ENCODE measurements at regions not wholly inside any gene's neighbourhood (a gene's known extent, or its start where the extent isn't known, plus 50 kb on each side); places are given as distances from the start of the nearest gene placed in this dataset.

DNA sequence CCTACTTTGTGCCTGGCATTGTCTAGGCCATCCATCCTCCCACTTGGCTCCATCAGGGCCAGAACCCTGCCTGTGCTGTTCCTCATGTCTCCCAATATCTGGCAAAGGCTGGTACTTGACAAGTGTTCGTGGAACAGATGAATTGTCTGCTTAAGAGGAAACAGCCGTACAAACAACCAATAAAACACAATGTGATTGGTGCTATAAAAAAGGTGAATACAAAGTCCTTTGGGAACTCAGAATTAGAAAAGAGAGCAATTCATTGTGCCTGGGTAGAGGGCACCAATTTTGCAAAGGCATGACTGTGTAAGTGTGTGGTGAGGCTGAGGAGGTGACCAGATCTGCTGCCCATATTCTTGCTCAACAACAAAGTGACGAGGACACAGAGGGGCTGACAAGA is 164.5 kb upstream of the PPP2R3A start:
- Mint-ChIP-seq H3K27ac (ENCODE audit: unreplicated experiment) (no peak overlapping the region), H3K9me3 (ENCODE audit: unreplicated experiment) (no peaks in the 10 kb centered on the region), H3K27me3 (ENCODE audit: unreplicated experiment) (no peaks in the 10 kb centered on the region), H3K4me3 (ENCODE audit: unreplicated experiment) (no peak overlapping the region), H3K36me3 (ENCODE audit: low read depth, unreplicated experiment) (no peaks in the 10 kb centered on the region), H3K4me1 (ENCODE audit: unreplicated experiment) (no peaks in the 10 kb centered on the region)
- DNase-seq (ENCODE audit: low spot score) = no peak
- TF ChIP-seq, protein P1, sequence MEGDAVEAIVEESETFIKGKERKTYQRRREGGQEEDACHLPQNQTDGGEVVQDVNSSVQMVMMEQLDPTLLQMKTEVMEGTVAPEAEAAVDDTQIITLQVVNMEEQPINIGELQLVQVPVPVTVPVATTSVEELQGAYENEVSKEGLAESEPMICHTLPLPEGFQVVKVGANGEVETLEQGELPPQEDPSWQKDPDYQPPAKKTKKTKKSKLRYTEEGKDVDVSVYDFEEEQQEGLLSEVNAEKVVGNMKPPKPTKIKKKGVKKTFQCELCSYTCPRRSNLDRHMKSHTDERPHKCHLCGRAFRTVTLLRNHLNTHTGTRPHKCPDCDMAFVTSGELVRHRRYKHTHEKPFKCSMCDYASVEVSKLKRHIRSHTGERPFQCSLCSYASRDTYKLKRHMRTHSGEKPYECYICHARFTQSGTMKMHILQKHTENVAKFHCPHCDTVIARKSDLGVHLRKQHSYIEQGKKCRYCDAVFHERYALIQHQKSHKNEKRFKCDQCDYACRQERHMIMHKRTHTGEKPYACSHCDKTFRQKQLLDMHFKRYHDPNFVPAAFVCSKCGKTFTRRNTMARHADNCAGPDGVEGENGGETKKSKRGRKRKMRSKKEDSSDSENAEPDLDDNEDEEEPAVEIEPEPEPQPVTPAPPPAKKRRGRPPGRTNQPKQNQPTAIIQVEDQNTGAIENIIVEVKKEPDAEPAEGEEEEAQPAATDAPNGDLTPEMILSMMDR (IDR thresholded peaks at IDR 0.05; ENCODE audit: unreplicated experiment) = no peak

DNA sequence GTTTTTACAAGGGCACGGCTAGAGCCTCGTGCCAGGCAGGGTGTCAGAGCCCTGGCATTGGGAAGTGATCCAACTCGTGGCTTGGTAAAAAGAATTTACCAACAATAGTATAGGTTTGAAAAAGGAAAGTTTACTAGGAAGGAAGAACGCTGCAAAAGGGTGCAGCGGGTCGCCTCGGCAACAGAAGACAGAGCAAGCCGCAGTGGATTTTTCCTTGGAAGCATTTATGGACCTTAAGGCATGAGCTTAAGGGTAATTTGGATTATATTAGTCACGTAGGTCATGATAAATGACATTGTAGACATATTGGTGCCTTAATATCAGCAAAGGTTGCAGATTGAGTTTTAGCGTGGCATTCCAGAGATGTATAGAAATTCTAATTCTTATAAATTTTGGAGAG is 163.4 kb upstream of the PPP2R3A start:
- Mint-ChIP-seq H3K36me3 (ENCODE audit: low read depth, unreplicated experiment) (no peaks in the 10 kb centered on the region), H3K4me1 (ENCODE audit: unreplicated experiment) (no peaks in the 10 kb centered on the region), H3K9me3 (ENCODE audit: unreplicated experiment) (no peaks in the 10 kb centered on the region), H3K4me3 (ENCODE audit: unreplicated experiment) (no peak overlapping the region), H3K27me3 (ENCODE audit: unreplicated experiment) (no peaks in the 10 kb centered on the region), H3K27ac (ENCODE audit: unreplicated experiment) (no peak overlapping the region)
- TF ChIP-seq, protein P1 (IDR thresholded peaks at IDR 0.05; ENCODE audit: unreplicated experiment) = no peak
- no peak for DNase-seq (ENCODE audit: low spot score)

DNA sequence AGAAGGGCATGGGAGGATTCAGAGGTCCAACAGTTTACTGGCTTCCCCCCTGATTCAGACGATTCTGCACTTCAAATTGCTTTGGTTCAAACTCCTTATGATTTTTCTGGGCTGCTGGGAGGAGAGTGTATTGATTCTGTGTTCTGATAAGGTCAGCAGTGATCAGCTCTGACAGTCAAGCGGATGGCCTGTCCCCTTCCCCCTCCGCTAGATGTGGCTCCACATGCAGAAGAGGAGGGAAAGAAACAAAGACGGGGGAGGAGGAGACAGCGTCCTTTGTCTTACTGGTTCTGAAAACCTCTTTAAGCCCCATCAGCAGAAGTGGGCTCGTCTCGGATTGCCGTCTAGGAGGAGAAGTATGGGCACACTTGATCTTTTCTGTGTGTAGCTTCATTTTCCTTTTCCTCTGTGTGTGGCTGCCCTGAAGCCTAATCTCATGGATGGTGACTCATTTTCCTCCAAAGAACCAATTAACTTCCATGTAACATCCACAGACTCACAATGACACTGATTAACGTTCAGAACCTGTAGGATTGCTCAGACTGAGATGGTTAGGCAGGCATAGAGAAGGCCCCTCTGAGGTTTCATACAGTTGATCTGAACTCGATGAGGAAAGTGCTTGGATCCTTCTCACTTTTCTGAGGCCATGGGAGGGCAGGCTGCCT is 162.4 kb upstream of the PPP2R3A start:
- no peaks in the 10 kb centered on the region for H3K4me1 Mint-ChIP-seq (ENCODE audit: unreplicated experiment)
- H3K4me3 Mint-ChIP-seq (ENCODE audit: unreplicated experiment) = no peak overlapping the region
- no peaks in the 10 kb centered on the region for H3K27me3 Mint-ChIP-seq (ENCODE audit: unreplicated experiment)
- no peak overlapping the region for H3K27ac Mint-ChIP-seq (ENCODE audit: unreplicated experiment)
- no peaks in the 10 kb centered on the region for H3K9me3 Mint-ChIP-seq (ENCODE audit: unreplicated experiment)
- TF ChIP-seq, protein P1 (IDR thresholded peaks at IDR 0.05; ENCODE audit: unreplicated experiment) = no peak
- no peaks in the 10 kb centered on the region for H3K36me3 Mint-ChIP-seq (ENCODE audit: low read depth, unreplicated experiment)
- no peak for DNase-seq (ENCODE audit: low spot score)

DNA sequence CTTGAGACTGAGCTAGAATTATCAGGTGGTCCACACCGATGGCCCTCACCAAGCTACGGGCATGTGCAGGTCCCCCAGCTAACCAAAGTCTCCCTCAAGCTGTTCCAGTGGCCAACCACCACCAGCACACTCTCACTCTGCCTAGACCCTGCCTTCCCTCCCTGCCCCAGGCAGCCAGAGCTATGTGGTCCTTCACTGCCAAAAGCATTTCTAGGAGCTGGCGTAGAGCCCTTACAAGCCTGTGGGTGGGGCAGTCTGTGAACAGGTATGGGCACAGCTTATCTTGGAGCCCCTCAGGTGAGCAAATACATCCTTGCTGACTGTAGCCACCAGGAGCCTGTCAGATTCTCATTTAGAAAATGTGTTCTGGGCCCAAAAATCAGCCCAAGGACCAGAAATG is 159.8 kb upstream of the PPP2R3A start:
- no peaks in the 10 kb centered on the region for H3K36me3 Mint-ChIP-seq (ENCODE audit: low read depth, unreplicated experiment)
- TF ChIP-seq, protein P1 (IDR thresholded peaks at IDR 0.05; ENCODE audit: unreplicated experiment) = no peak
- no peaks in the 10 kb centered on the region for H3K9me3 Mint-ChIP-seq (ENCODE audit: unreplicated experiment)
- no peak overlapping the region for H3K4me3 Mint-ChIP-seq (ENCODE audit: unreplicated experiment)
- no peak overlapping the region for H3K27ac Mint-ChIP-seq (ENCODE audit: unreplicated experiment)
- peaks cover 2% of the 10 kb centered on the region for H3K27me3 Mint-ChIP-seq (ENCODE audit: unreplicated experiment)
- DNase-seq (ENCODE audit: low spot score) = no peak
- no peaks in the 10 kb centered on the region for H3K4me1 Mint-ChIP-seq (ENCODE audit: unreplicated experiment)

DNA sequence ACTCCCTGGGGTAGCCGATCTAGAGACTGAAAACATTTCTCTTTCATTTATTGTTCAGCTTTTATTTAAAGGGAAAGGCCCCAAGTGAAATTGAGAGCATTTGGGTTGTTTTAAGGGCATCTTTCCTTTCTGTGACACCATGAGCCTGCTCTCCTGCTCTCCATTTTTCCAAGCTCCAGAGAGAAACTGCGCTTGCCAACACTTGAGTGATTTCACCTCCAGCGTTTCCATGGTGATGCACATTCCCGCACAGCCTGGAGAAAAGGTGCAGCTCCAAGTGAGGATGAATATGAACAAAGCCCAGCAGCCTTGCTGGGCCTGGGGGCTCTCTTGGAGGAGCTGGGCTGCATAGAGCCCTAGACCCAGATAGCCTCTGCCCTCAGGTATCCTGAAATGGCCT is 159.2 kb upstream of the PPP2R3A start:
- TF ChIP-seq, protein P1 (IDR thresholded peaks at IDR 0.05; ENCODE audit: unreplicated experiment) = no peak
- H3K27me3 Mint-ChIP-seq (ENCODE audit: unreplicated experiment) = peaks cover 4% of the 10 kb centered on the region
- no peaks in the 10 kb centered on the region for H3K9me3 Mint-ChIP-seq (ENCODE audit: unreplicated experiment)
- no peak for DNase-seq (ENCODE audit: low spot score)
- no peaks in the 10 kb centered on the region for H3K4me1 Mint-ChIP-seq (ENCODE audit: unreplicated experiment)
- H3K36me3 Mint-ChIP-seq (ENCODE audit: low read depth, unreplicated experiment) = no peaks in the 10 kb centered on the region
- no peak overlapping the region for H3K27ac Mint-ChIP-seq (ENCODE audit: unreplicated experiment)
- no peak overlapping the region for H3K4me3 Mint-ChIP-seq (ENCODE audit: unreplicated experiment)

Data from endothelial cell (in vitro differentiated cells).